NAMALWA (cell line): ENCODE measurements at regions not wholly inside any gene's neighbourhood (a gene's known extent, or its start where the extent isn't known, plus 50 kb on each side); places are given as distances from the start of the nearest gene placed in this dataset.

Experiments used
- DNase-seq: peaks from one replicate; pipeline ENCODE4 v3.0.0-alpha.2; 2015; ENCODE audit warnings: low spot score

DNA sequence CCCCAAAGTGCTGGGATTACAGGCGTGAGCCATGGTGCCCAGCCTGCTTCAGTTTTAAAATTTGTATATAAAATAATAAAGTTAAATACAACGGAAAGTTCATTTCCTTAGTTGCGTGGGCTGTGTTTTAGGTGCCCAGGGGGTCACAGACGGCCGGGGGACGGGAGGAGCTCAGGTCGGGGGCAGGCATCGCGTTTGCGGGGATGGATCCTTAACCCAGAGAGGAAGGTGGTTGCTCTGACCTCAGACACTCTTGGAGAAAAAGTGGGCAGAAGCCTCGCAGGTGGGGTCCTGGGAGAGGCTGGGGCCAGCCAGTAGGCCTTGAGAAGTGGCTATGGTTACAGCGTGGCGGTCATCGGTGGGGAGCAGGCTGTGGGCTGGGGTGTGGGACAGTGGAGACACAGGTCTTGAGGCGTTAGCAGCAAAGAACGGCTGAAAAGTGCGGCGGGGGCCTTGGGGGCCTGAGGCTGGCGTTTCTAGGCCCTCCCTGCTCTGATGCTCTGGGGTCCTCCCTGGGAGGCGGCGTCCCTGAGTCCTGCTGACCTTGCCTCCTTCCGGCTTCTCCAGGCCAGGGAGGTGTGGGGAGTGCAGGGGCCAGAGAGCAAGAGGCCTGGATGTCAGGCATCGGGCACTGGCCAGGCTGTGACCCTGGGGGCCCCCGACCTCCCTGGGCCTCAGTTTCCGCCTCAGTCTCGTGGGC, 54.4 kb downstream of the UNCX start:
- DNase-seq: no peak

DNA sequence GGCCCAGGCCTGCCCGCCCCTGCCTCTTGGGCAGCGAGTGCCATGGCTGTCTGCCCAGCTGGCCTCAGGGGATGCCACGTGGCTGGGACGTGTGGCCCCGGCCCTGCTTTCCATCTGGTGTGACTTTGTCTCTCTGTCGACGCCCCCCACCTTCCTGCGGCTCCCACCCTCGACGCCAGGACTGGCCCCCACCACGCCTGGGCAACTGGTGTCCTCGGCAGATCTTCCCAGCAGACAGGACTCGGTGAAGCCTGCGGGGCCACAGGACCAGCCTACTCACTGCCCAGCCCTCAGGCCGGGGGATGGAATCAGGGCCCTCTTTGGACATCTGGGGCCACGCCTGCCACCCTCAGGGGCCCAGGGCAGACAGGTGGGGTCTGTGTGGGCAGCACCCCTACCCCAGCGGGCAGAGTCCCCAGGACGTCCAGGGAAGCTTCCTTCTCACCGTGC, 55.1 kb downstream of the UNCX start:
- no peak for DNase-seq

DNA sequence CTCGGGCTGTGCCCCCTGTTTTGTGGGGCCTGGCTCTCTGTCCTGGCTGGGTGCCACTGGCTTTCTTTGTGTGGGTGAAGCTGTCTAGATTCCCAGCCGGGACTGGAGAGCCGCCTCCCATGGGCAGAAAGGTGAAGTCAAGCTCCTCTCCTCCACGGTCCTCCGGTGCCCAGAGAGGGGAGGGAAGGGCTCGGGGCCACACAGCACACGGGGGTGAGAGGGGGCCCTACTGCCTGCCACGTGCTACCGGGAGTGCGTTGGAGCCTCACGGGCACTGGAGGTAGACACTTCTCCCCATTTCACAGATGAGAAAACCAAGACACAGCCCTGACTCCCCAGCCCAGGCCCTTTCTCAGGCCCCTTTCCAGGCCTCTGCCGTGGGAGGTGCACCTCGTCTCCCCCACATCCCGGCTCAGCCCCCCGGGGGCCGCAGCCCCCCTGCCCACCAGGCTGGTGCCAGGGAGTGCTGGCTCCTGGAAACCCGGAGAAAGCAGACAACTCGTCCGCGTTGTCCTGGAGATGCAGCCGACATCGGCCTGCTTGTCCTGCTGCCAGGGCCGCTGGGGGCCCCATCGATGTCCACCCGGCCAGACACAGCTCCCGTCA, 55.8 kb downstream of the UNCX start:
- no peak for DNase-seq

DNA sequence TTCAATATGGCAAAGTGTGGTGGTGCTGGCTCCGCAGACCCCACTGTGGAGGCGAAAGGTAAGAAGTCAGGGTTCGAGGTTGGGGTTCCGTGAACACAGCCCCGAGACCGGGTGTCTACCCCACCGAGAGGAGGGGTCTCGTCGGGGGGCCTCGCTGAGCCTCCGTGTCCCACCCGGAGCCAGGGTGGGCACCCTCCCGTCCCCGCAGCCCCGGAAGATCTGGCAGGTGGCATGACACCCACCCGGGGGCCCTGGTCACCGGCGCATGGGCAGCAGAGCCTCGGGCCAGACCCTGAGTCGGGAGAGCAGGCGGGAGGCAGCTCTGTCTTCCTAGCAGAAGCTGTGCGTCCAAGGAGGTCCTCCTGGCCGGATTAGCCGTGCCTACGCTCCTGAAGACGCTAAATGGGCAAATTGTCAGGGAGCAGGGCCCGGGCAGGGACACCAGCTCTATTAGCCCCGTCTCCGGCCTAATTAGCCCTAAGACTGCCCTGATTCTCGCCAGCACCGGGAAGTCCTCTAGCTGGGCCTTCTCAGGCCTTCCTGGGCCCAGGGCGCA, 56.4 kb downstream of the UNCX start:
- DNase-seq: no peak

DNA sequence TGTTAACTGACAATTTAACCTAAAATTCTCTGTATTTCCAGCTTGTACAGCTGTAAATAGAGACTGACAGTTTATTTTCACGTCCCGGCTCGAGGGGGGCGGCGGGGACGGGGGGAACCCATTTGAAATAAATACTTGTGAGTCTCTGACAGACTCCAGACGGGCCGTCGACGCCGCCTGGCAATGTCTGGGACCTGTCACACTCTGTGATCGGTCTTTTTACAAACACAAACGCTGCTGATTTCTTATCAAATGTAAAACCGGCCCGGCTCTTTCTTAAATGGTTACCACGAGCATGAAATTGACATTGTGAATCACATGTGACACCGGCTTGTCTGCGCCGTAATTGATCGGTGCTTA, 57.0 kb downstream of the UNCX start:
- DNase-seq: no peak

DNA sequence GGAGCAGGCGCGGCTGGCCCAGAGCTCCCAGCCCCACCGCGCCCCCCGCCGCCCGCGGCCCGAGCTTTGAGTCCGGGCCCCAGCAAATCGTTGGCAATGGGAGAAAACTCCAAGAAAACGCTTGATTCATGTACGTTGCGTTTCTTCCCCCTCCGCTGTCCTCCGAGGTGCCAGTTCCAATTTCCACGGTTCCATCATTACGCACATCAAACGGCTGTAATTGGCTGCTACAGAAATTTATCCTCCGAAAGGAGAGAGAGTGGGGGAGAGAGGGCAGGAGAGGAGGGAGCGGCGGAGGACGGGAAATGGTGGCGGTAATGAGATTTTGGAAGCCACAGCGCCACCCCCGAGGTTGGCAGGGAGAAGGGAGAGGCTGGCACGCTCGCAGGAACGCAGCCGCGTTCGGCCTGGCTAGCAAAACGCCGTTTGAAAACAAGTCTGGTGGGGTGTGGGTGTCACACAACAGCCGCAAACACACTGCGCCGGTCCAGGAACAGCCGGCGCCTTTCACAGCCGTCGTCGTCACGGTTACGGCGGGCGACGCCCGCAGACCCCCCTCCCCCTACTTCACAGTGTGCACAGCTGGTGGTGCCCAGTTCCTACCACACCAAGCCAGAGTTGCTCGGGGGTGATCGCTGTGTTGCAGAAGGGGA, 57.5 kb downstream of the UNCX start:
- DNase-seq: no peak

DNA sequence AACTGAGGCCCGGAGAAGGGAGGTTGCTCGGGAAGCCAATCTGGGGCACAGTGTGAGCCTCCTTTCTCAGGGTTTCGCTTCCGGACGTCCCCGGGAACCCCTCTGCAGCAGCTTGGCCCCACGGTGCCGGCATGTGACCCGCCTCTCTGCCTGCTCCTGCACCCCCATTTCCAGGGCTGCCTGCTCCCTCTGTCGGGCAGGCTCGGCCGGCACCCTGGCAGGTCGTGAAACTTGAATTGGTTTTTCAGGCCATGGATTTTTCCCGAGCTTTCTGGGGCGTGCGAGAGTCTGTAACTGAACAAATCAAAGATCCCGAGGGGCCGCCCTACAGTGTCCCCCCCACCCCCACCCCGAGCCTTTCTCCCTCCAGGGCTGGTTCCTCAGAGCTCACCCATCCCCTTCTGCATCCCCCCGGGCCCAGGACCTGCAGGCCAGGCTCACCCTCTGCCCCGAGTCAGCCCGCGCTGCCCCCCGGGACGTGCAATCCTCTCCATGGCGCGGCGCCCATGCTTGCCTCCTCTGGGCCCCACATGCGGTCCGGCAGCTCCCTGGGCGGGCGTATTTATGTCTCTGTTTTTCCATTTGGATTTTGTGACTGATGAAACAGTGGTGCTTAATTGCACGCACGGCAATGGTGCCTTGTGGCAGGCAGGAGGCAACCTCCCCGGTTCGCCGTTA, 58.1 kb downstream of the UNCX start:
- no peak for DNase-seq

DNA sequence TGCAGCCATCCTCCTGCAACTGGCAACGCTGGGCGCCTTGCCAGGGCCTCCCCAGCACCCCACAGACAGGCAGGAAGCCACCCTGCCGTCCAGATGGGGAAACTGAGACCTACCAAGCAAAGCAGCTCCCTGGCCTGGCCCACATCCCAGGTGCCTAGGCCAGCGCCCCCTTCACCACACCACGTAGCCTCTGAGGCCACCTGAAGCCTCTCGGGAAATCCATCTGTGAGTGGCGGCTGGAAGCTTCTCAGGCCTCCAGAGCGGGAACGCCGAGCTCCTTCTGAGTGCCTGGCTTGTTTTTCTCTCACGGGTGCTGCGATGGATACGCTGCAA, 58.7 kb downstream of the UNCX start:
- no peak for DNase-seq

DNA sequence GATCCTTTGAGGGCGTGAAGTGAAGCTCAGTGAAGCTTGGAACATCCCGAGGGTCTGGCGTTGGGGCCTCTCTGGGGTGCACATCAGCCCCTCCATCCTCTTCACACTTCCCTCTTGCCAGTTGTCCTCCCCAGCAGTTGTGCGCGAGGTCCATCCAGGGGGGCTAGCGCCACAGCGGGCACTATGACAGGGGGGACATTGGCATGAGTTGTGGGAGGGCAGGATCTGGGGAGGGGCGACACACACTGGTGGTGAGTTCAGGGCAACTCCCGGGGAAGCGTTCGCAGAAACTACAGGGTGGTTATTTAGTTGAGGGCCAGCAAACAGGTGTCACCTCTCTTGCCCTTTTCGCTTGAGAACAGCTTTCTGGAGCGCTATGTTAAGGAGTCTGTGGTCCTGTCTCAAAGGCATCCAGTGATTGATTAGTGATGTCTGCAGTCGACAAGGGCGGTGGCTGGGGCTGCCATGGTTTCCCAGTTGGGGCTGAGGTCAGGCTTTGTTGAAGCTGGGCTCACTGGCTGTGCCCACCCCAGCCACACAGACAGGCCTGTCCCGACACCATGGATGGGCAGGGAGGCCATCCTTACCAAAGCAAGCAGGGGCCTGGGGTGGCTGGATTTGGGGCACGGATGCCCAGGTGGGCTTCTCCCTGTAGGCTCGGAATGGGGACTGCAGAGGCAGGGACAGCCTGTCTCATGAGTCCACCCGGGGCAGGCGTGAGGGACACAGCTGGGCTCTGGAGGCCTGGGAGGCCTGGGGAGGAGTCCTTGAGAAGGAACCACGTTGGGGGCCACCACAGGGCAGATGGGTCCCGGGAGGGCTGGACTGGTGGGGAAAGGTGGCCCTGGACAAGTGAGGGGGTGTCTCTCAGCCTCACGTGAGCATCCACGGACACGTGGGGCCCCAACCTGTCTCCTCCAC, 59.4 kb downstream of the UNCX start:
- DNase-seq: no peak

DNA sequence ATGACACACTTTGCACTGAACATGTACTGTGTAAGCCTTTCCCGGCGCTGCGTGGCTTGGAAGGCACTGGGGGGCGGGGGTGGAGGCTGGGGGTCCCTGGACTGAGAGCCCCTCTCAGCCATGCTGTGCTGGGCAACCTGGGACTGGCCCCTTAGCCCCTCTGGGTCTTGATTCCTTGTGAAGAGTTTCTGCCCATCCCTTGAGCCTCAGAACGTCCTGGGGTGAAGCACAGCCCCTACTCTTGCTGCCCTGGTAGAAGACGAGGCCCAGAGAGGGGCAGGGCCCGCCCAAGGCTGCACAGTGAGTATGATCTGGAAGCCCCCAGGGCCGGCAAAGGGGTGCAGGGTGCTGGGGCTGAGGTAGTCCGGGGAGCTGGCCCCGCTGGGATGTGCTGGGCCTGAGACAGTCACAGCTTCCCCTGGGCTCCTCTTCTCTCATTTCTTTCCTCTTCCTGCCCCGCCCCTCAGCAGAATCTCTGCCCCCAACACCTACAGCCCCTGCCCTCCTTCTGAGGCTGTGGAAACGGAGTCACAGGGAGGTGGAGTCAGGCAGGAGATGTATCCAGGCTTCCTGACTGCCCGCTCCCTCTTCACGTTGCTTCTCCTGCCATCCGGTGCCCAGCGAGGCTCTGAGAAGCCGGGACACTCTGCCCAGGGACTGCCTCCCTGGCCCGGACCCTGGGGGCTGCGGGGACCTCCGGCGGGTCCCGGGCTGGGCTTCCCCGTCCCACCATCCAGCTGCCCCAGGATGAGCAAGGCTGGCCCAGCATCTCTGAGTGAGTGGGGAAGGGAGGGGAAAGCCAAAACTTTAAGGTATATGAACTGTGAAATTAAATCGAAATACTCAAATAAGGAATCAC, 60.5 kb downstream of the UNCX start:
- DNase-seq: no peak

DNA sequence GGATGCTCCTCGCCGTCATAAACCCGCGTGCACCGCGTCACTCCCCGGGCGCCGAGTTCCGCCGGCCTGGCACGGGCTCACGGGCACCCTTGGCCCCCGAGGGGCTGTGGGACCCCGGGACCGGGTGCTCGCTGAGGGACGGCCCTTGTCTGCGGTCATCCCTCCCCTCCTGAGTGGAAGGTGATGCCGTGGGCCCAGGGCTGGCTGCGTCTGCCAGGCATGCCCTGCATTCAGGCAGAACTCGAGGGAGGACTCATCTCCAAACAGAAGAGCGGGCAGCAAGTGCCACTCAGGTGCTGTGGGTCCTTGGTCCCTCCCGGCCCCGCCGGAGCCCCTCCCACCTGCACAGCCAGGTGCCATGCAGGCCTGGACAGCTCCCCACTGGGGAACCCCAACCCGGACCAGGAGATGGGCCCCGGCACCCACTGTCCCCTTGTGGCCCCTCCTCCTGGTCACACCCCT, 61.3 kb downstream of the UNCX start:
- no peak for DNase-seq

DNA sequence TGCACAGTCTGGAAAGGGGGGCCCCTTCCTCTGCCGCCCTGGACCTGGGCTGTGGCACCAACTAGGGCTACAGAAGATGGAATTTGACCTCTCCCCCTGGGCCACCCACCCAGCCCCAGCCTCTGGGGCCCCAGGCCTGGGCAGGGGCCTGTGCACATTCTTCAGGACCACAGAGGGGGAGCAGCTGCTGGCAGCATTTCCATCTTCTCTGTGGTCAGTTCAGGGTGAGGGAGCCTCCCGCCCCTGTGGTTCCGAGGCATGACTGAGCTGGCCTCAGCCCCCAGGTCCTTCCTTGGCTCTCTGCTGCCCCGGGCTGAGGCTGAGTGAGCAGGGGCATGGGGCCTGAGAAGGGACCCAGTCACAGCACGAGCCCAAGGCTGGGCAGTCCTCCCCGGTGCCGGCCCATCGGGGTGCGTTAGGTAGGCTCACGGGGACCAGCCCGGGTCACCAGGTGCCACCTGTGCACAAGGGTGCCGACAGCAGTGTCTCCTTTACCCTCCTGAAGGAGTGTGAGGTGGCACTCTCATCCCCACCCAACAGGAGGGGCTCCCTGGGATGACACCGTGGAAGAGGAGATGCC, 63.2 kb downstream of the UNCX start:
- DNase-seq: no peak

DNA sequence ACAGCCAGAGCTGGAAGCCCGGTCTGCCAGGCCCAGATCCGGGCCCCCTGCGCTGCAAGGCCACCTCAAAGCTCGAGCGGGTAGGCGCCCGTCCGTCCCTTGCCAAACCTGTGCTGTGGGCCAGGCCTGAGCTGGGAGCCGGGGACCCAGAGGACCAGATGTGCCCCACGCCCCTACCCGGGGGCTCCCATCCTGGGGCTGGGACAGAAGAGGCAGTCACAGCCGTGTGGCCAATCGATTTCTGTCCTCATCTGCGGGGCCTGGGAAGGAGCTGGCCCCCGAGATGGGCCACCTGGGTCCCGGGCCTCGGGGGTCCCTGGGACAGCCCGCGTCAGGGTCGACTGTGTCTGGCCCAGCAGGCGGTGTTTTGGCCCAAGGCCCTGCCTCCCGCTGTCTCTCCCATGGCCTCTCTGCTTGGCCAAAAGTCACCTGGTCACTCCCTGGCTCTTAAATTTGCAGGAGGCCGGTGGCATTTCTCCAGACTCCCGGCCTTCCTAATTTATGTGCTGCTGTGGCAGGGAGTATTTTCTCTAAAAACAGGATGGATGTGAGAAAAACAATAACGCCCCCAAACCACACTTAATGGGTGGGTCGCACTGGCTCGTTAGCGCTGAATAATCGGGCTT, 63.8 kb downstream of the UNCX start:
- no peak for DNase-seq

DNA sequence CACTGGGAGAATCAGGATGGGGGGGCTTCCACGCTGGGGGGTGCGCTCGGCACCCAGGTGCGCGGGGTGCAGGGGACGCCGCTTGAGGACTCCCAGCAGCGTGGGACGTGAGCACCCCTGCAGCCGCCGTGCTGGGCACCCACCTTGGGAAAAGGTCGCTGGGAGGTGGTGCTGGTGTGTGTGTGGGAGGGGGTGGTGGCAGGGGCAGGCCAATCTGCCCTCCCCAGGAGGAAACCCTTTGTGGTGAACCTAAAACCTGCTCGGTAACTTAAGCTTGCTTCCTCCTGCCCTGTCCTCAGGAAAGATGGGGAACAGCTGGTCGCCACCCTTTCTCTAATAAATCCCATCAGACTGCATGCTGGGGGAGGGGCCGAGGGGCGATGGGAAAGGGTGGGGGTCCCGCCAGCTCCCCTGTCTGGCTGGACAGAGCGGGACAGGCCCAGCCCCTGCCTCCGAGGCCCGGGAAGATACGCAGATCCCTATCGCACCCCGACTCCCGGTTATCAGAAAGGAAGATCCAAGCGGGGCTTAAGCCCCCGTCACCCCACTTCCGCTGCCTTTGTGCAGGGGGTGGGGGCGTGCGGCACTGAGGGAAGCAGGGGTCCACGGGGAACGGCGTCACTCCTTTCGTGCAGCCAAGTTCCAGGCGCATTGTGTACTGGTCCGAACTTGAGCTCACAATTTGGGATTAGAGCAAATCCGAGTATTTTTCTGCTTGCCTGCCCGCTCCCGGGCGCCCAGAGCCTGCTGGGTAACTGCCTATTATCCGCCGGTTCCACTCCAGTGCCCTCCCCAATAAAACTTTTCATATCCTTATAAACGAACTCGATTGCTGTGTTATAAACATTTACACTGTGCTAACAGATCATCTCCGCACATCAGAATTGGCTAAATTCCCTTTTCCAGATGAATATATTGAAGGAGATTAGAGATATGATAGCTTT, 64.6 kb downstream of the UNCX start:
- no peak for DNase-seq

DNA sequence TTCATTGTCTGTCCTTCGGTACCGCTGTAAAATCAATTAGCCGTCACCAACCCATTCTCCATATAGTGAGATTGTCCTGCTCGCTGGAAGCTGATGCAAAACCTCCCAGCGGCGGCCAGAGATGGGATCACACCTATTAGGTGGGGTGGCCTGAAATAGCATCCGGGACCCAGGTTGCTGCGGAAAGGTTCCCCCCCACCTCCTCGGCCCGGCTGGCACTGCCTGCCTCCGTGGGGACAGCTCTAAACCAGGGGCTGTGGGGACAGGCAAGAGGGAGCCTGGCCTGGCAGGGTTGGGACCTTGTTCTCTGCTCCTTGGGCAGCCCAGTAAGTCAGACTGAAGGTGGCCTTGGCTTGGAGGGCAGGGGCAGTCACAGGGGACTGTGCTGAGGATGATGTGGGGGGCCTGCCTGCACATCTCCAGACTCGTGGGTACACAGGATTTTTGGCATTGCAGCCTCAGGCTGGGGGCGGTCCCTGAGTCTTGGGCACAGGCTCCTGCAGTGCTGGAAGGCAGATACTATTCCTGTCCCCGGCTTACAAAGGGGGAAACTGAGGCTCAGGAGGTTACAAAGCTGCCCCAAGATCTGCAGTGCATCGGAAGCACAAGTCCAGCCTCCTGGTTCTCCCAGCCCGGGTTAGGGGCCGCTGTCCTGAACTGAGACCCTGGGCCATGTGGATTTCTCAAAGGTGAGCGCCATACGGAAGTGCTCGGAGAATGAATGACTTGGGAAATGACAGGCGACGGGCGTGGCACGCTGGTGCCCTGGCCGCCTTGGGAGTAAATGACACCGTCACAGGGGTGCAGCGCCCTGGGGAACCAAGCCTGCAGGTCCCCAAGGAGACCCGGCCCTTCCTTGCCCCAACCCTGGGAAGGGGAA, 65.6 kb downstream of the UNCX start:
- DNase-seq: no peak

DNA sequence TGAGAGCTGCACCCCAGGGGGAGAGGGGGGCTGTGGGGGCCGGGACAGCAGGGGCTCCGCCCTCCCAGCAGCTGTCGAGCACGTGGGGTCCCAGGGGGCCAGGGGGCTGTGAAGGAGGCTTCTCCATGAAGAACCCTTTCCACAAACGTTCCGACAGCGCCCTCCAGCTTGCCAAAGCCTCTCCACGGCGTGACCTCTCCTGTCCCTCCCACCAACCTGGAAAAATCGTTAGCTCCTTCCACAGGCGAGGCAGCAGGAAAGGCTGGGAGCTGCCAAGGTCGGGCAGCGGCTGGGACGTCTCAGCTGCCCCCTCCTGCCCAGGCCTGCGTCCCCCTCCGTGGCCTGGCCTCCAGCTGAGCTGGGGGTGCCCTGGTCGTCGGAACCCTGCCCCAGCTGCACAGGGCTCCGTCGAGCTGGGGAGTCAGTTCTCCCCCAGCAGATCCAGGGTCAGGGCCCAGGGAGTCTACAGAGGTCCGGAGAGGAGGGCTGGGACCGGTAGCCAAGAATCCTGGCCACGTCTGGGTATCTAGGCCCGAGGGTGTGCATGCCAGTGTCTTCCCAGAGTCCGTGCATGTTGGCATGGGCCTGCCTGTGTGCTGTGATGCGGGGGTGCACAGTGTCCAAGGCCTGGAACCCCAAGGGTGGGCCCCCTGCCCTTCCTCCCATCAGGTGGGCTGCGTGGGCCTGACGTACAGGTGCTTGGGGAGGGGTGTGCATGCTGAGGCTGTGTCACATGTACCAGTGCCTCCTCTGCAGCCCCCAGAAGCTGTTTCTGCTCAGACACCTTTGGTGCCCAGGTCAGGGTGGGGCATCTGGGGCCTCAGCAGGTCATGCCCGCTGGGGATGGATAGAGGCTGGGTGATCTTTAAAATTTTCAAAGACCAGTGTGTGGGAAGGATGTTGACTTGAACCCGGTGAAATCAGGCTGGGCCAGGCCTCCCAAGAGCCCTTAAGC, 66.5 kb downstream of the UNCX start:
- no peak for DNase-seq

DNA sequence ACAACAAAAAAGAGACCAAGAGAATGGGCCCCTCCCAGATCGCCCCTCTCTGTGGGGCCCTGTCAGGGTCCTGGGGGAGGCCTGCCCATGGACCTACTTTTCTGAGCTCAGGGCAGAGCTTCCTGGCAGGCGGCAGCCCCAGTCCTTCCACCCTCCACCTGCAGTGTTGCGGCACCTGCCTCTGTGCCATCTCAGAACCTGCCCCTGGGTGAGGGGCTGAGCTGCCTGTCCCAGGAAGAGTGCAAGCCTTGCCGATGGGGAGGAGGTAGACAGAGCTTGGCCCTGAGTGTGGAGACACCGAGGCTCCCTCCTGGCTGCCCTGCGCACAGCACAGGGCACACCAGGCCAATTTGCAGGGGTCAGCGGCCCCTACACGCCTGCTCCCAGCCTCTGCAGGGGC, 67.5 kb downstream of the UNCX start:
- no peak for DNase-seq
